WTC11 (cell line): ENCODE measurements at regions not wholly inside any gene's neighbourhood (a gene's known extent, or its start where the extent isn't known, plus 50 kb on each side); places are given as distances from the start of the nearest gene placed in this dataset.

ENCODE experiments used
- TCF7 ChIP-seq: sonication (generic); formaldehyde crosslinking; IDR thresholded peaks from 2 replicates; pipeline ENCODE4 v1.8.0; 2022; ENCODE audit warnings: mild to moderate bottlenecking, low read depth, missing genetic modification reagents, moderate library complexity
- USF1 ChIP-seq: sonication (generic); formaldehyde crosslinking; IDR thresholded peaks from 2 replicates; pipeline ENCODE4 v1.8.0; 2022; ENCODE audit warnings: mild to moderate bottlenecking, missing genetic modification reagents
- ZBTB43 ChIP-seq: sonication (generic); formaldehyde crosslinking; IDR thresholded peaks from 2 replicates; pipeline ENCODE4 v1.8.1; 2023; ENCODE audit warnings: mild to moderate bottlenecking, missing genetic modification reagents
- ZNF263 ChIP-seq: sonication (generic); formaldehyde crosslinking; IDR thresholded peaks from 2 replicates; pipeline ENCODE4 v1.8.1; 2022; ENCODE audit warnings: low read depth, mild to moderate bottlenecking, moderate library complexity, missing genetic modification reagents

DNA sequence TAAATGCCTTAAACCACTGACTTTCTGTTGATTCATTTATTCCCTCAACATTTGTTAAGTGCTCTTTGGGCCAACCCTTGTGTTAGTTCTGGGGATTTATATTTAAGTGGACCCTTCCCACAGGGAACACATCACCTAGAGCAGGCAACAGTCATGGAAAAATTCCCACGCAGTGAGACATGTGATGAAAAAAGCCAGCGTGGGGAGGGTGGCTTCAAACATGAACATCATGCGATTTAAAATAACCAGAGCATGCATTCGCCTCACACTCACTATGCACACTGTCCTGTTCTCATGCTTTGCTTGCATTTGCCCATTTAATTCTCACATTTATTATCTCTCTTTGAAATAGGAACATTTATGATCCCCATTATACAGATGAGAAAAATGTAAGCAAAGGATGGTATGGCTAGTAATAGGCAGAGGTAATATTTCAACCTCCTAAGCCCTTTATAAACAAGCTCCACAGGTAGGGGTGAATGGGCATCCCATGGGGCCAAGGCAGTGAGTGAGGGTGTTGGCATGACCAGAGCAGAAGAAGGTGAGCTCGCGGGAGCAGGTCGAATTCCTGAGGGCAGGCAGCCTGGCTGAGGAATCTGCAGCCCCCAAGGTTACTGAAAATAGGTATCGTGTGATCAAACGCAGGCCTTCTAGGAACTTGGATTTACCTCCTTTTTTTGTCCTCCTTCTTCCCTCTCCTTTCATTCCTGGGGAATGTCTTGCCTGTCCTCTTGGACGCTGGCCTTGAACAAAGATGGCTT, 297.8 kb downstream of the MYCN start:
- TF ChIP-seq ZBTB43, result no peak
- no peak for TF ChIP-seq TCF7 (CRISPR knock-in tag)
- no peak for TF ChIP-seq ZNF263 (CRISPR knock-in tag)
- no peak for TF ChIP-seq USF1 (CRISPR knock-in tag)
